Activated CD4-positive, alpha-beta T cell treated with anti-CD3 and anti-CD28 coated beads, Interleukin-2, amount 50 U/mL, for 4 hours (primary cell): ENCODE measurements at regions not wholly inside any gene's neighbourhood (a gene's known extent, or its start where the extent isn't known, plus 50 kb on each side); places are given as distances from the start of the nearest gene placed in this dataset.
"Not testable (repeated sequence)": the region's sequence is repeated elsewhere in the genome, so short reads cannot be mapped to it uniquely, and the experiment has no call there.

ENCODE experiments used
- DNase-seq, 2 experiments: peaks; one replicate each; pipeline ENCODE4 v3.0.0-alpha.2; 2020

DNA sequence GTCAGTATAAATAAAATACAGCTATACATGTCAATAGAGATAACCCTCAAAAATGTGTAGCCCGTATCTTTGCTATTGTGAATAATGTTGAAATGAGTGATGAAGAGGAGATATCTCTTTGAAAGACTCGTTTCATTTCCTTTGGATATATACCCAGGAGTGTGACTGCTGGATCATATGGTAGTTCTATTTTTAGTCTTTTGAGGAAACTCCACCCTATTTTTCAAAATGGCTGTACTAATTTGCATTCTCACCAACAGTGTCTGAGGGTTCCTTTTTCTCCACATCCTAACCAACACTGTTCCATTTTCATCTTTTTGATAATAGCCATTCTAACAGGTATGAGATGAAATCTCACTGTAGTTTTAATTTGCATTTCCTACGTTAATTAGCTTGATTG is 237.5 kb upstream of the GBE1 start:
- no peak for DNase-seq

GRCh38 chr3:81998139-81998755 is 236.8 kb upstream of the GBE1 start:
- no peak for DNase-seq

DNA sequence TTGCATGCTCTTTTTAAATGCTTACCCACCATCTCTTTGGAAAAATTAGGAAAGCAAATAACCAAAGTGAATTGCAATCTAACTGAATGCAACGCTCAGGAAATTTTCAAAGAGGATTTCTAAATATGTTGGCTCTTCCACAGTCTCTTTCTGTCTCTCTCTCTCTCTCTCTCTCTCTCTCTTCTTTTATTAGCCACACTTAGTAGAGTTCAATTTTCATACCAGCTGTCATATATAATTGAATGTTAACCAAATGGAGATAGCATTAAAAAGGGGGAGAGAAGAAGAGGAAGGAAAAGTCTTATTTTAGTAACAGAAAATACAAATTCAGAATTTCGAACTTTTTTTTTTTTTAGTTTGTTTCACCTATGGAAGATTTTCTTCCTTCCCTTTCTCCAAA is 235.9 kb upstream of the GBE1 start:
- no peak for DNase-seq

DNA sequence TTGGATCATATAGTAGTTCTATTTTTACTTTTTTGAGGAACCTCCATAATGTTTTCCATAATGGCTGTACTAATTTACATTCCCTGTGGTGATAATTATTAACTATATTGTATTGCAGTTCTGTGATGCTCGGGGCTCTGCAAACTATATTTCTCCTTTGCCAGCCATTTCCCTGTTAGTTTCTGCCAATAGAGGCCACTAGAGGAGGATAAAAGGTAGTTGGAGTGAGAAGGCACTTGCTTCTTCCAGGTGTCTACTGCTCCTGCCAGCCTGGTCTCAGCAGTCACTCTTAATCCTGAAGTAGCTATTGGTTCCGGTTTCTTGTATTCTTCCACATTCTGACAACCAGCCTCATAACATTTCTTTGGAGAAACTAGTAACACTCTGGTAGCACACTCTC is 233.9 kb upstream of the GBE1 start:
- no peak for DNase-seq

DNA sequence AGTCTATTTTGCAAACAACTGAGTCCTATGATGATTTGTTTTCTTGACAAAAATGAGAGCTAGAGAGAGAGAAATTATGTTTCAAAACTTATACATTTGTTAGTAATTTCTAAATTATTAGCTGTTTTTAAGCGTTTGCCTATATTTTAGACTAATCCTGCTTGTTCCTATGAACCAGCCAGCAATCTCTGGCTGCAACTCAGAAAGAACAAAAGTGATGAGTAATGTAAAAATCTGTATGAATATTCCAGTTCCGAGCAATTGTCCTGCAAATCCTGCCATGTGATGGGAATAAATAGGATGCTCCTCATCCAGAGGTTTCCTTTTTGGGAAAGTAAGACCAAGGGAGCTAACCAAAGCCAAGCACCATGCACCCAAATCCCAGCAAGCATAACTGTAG is 228.3 kb upstream of the GBE1 start:
- no peak for DNase-seq

DNA sequence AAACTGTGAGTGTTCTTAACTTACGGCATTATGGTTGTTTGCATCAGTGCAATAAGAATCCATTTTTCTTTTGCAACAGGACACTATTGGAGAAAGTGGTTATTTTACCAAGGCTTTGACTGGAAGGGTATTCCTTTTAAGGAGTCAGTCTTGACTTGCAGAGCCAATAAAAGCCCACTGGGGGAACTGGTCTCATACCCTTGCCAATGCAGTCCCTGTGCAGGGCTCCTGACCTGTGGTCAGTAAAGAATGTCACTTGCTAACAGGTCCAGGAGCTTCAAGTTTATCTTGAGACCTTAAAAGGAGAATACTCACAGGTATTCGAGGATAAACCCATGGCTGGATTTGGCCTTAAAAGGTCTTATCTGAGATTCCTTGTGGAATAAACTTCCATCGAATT is 227.8 kb upstream of the GBE1 start:
- DNase-seq: no peak

DNA sequence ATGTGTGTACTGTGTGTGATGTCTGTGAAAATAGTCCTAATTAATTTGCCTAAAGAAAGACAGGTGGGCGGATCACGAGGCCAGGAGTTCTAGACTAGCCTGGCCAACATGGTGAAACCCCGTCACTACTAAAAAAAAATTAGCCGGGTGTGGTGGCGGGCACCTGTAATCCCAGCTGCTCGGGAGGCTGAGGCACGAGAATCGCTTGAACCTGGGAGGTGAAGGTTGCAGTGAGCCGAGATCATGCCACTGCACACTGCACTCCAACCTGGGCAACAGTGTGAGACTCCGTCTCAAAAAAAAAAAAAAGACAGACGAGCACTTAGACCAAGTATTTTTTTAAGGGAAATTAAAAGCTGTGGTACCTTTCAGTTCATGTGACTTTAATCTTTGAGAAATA is 226.0 kb upstream of the GBE1 start:
- DNase-seq: not testable (repeated sequence)

DNA sequence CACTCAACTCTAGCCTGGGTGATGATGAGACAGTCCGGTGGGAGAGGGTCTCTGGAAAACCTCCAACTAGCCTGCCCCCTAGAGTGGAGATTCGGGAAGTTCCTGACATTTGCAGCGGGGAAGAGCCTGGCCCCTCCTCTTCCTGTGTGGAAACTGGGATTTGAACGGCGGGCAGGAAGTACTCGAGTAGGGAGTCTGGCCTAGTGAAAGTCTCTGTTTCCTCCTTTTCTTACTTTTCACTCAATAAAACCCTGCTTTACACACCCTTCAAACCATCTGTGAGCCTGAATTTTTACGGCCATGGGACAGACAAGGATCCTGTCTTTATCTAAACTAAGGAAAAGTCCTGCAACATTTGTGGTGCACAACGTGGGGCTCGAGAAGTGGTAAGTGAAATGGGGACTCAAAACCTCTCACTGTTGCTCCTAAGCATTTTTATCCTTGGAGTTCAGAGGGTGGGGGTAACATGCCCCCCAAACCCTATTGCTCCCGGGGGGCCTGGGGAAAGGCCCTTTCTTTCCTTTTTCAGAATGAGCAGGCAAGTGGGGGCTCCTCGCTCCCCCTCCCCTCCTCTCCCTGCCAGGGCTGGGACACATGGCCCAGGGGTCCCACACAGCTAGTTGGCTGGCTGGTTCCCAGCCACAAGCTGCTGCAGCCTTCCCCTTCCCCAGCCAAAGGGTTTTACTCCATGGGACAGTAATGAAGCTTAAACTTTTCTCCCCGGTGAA is 224.7 kb upstream of the GBE1 start:
- no peak for DNase-seq

DNA sequence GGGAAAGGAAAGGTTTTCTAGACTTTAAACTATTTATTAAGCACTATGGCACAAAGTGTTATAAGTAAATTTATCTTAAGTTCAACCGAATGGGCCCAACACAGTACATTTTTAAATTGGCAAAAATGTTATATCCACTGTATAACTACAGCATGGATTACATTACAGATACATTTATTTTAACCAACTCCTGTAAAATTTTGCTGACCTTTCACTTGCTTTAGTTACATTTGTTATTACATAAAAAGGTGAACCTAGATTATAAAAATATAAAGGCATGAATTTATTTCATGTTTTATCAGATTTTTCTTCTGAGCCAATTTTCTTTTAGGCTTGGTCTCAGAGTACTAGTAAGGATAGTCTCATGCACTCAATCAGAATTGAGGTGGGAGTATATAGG is 221.9 kb upstream of the GBE1 start:
- no peak for DNase-seq

GRCh38 chr3:81980596-81981494 is 219.4 kb upstream of the GBE1 start:
- no peak for DNase-seq

DNA sequence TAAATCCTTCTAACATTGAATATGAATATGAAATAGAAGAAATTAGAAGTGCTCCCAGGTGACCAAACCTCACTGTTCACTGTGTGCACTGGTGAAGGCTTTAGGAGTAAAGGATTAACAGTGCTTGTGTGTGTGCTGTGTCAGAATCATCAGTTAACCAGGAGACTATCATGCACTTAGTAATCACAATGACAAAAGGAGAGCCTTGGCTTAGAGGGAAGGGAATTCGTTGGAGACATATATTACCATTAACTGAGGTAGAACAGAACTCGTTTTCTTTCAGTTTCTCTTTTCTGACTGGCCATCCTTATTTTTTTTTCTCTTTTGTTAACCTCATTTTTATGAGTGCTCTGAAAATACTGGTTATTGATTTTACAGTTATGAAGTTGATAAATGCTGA is 213.3 kb upstream of the GBE1 start:
- no peak for DNase-seq

- no peak for DNase-seq
Observed at GRCh38 chr3:81968658-81969057, 207.2 kb upstream of the GBE1 start.

DNA sequence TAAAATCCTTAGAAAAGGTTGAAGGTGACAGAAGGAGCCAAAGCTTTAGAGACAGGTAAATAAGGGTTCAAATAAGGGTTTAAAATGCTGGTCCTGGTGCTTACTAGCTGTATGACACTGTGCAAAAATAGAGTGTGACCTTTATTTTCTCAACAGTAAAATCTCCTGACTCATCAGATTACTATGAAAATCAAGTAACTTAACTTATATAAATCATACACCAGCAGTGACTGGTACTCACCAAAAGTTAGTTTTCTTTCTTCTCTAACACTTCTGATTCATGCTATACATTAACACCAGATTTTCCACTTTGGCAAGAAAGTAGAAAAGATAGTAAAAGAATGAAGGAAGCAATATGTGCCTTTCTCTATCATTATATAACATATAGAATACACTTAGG is 205.9 kb upstream of the GBE1 start:
- DNase-seq: no peak

DNA sequence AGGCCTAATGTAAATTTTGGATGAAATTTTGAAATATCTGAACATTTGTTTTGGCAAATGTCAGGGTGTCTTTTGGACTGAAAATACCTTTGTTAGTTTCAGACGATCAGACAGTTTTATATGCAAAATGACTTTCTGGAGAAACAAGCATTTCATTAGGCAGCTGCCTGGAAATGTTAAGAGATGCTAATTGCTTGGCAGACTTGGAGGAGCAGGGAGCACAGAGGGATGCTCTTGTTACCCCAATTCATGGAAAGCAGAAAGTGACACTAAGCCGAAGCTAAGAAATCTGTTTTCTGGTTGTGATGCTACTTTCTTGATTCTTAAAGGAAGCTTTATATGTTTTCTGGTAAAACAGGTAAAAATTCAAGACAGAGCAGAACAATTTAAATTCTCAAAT is 204.3 kb upstream of the GBE1 start:
- no peak for DNase-seq

GRCh38 chr3:81962396-81962795 is 201.0 kb upstream of the GBE1 start:
- no peak for DNase-seq

- DNase-seq: no peak
Observed at GRCh38 chr3:81958972-81959640, 197.7 kb upstream of the GBE1 start.

DNA sequence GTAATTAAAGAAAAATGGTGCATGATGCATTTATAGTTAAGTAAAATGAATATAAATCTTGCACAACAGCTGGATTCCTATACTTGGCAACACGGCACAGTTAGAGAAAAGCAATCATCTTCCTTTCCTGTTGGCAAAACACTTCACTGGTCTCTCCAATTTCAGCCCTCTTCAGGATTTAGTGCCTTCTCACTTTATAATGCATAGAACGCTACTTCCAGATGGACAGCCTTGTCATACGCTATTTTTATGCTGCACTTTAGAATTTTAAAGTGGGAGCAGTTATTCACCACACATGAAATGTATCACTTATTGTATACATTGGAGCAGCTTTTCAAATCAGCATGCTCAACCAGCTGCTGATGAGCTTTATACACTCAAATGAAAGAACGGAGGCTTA is 194.4 kb upstream of the GBE1 start:
- DNase-seq: no peak

GRCh38 chr3:81953111-81953510 is 191.7 kb upstream of the GBE1 start:
- DNase-seq: no peak

DNA sequence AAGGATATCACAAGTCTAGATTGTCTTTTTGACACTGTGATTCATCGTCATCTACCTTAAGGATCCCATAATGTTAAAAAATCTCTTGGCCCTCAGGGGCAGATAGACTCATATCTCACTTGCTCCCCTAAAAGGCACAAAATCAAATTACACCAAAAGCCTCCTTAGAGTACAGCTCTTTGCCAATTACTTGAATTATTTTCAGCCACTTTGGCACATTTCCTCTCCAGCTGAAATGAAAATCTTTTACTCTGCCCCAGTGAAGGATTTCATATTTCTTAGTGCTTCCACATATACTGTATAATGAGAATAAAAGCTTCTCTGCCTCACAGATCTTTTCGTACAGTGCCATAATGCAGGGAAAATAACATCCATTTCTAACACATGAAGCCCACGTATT is 190.7 kb upstream of the GBE1 start:
- no peak for DNase-seq

- no peak for DNase-seq
Observed at GRCh38 chr3:81951636-81952035, 190.2 kb upstream of the GBE1 start.

DNA sequence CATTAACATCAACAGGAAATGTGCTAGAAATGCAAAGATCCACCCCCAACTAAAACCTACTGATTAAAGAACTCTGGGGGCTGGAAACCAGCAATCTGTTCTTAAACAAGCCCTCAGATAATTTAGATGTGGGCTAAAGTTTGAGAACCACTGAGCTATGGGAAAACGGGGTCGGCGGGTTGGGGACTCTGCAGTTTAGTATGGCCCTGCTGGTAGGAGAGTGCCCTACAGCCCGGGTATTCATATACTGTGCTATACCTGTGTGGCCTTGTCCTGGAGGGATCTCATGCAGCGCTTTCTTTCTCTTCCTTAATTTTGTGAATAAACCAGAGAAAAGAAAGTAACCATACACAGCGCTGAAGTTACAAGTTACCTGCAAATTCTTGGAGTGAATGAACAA is 189.7 kb upstream of the GBE1 start:
- DNase-seq: no peak

- no peak for DNase-seq
Observed at GRCh38 chr3:81947359-81947758, 185.9 kb upstream of the GBE1 start.

- DNase-seq: no peak
Observed at GRCh38 chr3:81938681-81939080, 177.2 kb upstream of the GBE1 start.
